ENCODE measurements at regions not wholly inside any gene's neighbourhood (a gene's known extent, or its start where the extent isn't known, plus 50 kb on each side); places are given as distances from the start of the nearest gene placed in this dataset.
"Not testable (repeated sequence)": the region's sequence is repeated elsewhere in the genome, so short reads cannot be mapped to it uniquely, and the experiment has no call there.

DNA sequence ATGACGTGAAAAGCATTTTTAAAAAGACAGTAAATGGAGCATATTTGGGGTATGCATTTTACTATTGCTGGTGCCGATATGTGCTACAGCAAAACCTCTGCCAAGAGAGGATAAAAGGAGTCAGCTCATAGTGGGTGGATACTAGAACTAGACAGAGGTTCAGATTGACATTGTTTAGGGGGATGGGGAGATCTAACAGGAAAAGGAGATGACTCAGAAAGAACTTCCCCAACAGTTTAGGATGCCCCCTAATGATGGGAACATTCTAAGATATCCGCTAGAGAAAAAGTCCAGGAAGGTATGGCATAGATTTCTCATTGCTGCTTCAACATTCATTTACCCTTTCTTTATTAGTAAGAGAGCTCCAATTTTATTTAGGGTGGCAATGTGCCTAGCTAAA is 110.5 kb upstream of the CLEC14A start:
- POLR2A ChIA-PET, result no interaction called here
- H3K27me3 Mint-ChIP-seq, result peaks cover 0 to 28% (median 0%) of the 10 kb centered on the region in 5 donors

DNA sequence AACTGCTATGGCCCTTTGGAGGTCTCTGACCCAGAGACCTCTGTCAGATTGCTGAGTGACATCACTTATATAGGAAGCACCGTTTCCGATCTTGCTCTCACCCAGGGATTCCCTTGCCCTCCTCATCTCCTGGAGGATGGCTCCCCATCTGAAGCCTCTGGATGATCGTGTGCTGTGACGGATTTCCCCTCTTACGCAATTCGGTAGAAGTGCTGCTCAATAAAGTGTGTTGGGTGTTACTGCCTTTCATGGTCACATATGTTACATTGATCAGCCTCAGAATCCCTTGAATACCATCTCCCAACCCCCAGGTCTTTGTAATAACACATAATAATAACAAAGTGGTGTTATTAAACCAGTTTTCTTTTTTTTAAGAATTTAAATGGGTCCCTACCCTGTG is 107.3 kb upstream of the CLEC14A start:
- DNase-seq, result no peak
- ChIA-PET CTCF (no interaction called here), POLR2A (no interaction called here)
- intact Hi-C loops (cut with micrococcal nuclease), result no loop called here
- no peak for ATAC-seq
- no peak overlapping the region for H3K27ac ChIP-seq (ENCODE audit: low read depth, low read length)
- H3K27me3 ChIP-seq (ENCODE audit: control insufficient read depth in 2 of 2, insufficient read depth in 2 of 2, low read length in 2 of 2), result no peaks in the 10 kb centered on the region
- no peak overlapping the region for H3K27ac Mint-ChIP-seq
- H3K36me3 Mint-ChIP-seq, result no peaks in the 10 kb centered on the region
- no peaks in the 10 kb centered on the region for H3K36me3 ChIP-seq (ENCODE audit: control insufficient read depth in 2 of 3, insufficient read depth in 3 of 3, low read length in 3 of 3)
- H3K4me3 ChIP-seq (ENCODE audit: low read length), result no peak overlapping the region
- H3K27me3 Mint-ChIP-seq, result peaks cover 0 to 19% (median 0%) of the 10 kb centered on the region in 5 donors
- H3K4me1 Mint-ChIP-seq, result no peaks in the 10 kb centered on the region
- no peaks in the 10 kb centered on the region for H3K9me3 ChIP-seq (ENCODE audit: control insufficient read depth in 2 of 3, low read length in 3 of 3)
- H3K4me3 Mint-ChIP-seq, result no peak overlapping the region
- no peaks in the 10 kb centered on the region for H3K4me1 ChIP-seq (ENCODE audit: control insufficient read depth in 2 of 2, insufficient read depth in 2 of 2, low read length in 2 of 2)
- peaks cover 0 to 3% (median 0%) of the 10 kb centered on the region in 11 donors for H3K9me3 Mint-ChIP-seq

More for the DNA sequence above, 110.5 kb upstream of the CLEC14A start:
- no peak overlapping the region for H3K27ac Mint-ChIP-seq
- H3K4me1 ChIP-seq (ENCODE audit: control insufficient read depth in 2 of 2, insufficient read depth in 2 of 2, low read length in 2 of 2), result no peaks in the 10 kb centered on the region
- H3K9me3 Mint-ChIP-seq, result peaks cover 0 to 3% (median 0%) of the 10 kb centered on the region in 11 donors
- intact Hi-C loops (cut with micrococcal nuclease), result no loop called here
- no peak overlapping the region for H3K27ac ChIP-seq (ENCODE audit: low read depth, low read length)
- no peak overlapping the region for H3K4me3 ChIP-seq (ENCODE audit: low read length)
- no peaks in the 10 kb centered on the region for H3K4me1 Mint-ChIP-seq
- CTCF ChIA-PET, result no interaction called here
- no peak overlapping the region for H3K4me3 Mint-ChIP-seq
- no peaks in the 10 kb centered on the region for H3K36me3 ChIP-seq (ENCODE audit: control insufficient read depth in 2 of 3, insufficient read depth in 3 of 3, low read length in 3 of 3)
- no peak for ATAC-seq
- no peaks in the 10 kb centered on the region for H3K27me3 ChIP-seq (ENCODE audit: control insufficient read depth in 2 of 2, insufficient read depth in 2 of 2, low read length in 2 of 2)
- no peaks in the 10 kb centered on the region for H3K36me3 Mint-ChIP-seq
- no peak for DNase-seq
- no peaks in the 10 kb centered on the region for H3K9me3 ChIP-seq (ENCODE audit: control insufficient read depth in 2 of 3, low read length in 3 of 3)

DNA sequence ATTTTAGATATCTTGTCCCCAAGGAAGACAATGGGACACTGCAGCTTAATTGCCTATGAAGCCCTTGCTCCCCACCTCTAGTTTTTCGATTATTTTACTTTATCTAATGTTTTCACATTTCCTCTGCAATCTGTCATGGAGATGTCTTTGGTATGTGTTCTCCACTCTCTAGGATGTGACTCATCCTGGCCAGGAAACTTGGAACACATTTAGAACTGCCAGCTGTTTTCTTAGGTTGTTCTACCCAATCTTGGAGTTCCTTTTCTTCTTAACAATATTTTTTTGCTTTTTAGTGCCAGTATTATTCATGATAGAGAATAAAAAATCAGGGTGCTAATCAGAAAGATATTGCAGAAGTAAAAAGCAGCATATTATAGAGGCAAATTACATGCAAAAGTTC is 101.7 kb upstream of the CLEC14A start:
- no peak for DNase-seq
- ATAC-seq, result no peak
- intact Hi-C loops (cut with micrococcal nuclease), result no loop called here
- H3K9me3 ChIP-seq (ENCODE audit: control insufficient read depth in 2 of 3, low read length in 3 of 3), result no peaks in the 10 kb centered on the region
- no peaks in the 10 kb centered on the region for H3K36me3 Mint-ChIP-seq
- H3K27me3 ChIP-seq (ENCODE audit: control insufficient read depth in 2 of 2, insufficient read depth in 2 of 2, low read length in 2 of 2), result no peaks in the 10 kb centered on the region
- CTCF ChIA-PET, result no interaction called here
- no peak overlapping the region for H3K4me3 ChIP-seq (ENCODE audit: low read length)
- peaks cover 0 to 11% (median 0%) of the 10 kb centered on the region in 5 donors for H3K27me3 Mint-ChIP-seq
- no peak overlapping the region for H3K4me3 Mint-ChIP-seq
- no peaks in the 10 kb centered on the region for H3K4me1 ChIP-seq (ENCODE audit: control insufficient read depth in 2 of 2, insufficient read depth in 2 of 2, low read length in 2 of 2)
- H3K27ac Mint-ChIP-seq, result no peak overlapping the region
- POLR2A ChIA-PET, result no interaction called here
- H3K4me1 Mint-ChIP-seq, result no peaks in the 10 kb centered on the region
- H3K27ac ChIP-seq (ENCODE audit: low read depth, low read length), result no peak overlapping the region
- no peaks in the 10 kb centered on the region for H3K36me3 ChIP-seq (ENCODE audit: control insufficient read depth in 2 of 3, insufficient read depth in 3 of 3, low read length in 3 of 3)
- H3K9me3 Mint-ChIP-seq, result peaks cover 0 to 27% (median 3%) of the 10 kb centered on the region in 11 donors

DNA sequence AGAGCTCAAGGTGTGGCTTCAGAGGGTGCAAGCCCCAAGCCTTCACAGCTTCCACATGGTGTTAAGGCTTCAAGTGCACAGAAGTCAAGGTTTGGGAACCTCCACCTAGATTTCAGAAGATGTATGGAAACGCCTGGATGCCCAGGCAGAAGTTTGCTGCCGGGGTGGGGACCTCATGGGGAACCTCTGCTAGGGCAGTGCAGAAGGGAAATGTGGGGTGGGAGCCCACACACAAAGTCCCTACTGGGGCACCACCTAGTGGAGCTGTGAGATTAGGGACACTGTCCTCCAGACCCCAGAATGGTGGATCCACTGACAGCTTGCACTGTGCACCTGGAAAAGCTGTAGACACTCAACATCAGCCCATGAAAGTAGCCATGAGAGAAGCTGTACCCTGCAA is 99.6 kb upstream of the CLEC14A start:
- H3K9me3 Mint-ChIP-seq, result peaks cover 0 to 27% (median 3%) of the 10 kb centered on the region in 11 donors
- H3K27me3 ChIP-seq (ENCODE audit: control insufficient read depth in 2 of 2, insufficient read depth in 2 of 2, low read length in 2 of 2); ATAC-seq; POLR2A ChIA-PET; H3K4me3 ChIP-seq (ENCODE audit: low read length); H3K4me3 Mint-ChIP-seq; H3K27me3 Mint-ChIP-seq; intact Hi-C loops (cut with micrococcal nuclease); H3K27ac ChIP-seq (ENCODE audit: low read depth, low read length); H3K9me3 ChIP-seq (ENCODE audit: control insufficient read depth in 2 of 3, low read length in 3 of 3); H3K4me1 ChIP-seq (ENCODE audit: control insufficient read depth in 2 of 2, insufficient read depth in 2 of 2, low read length in 2 of 2); H3K36me3 Mint-ChIP-seq; H3K27ac Mint-ChIP-seq; DNase-seq; H3K36me3 ChIP-seq (ENCODE audit: control insufficient read depth in 2 of 3, insufficient read depth in 3 of 3, low read length in 3 of 3); H3K4me1 Mint-ChIP-seq: not testable (repeated sequence)
- CTCF ChIA-PET, result interaction anchor here (0.6 kb wide), 1 partner anchor 743 kb away, joined by 3 read pairs; no protein-coding TSS in a partner anchor

GRCh38 chr14:38350102-38350501 is 94.2 kb upstream of the CLEC14A start:
- intact Hi-C loops (cut with micrococcal nuclease), result no loop called here
- H3K27ac Mint-ChIP-seq, result no peak overlapping the region
- no peak overlapping the region for H3K4me3 Mint-ChIP-seq
- Histone ChIP-seq H3K36me3 (ENCODE audit: control insufficient read depth in 2 of 3, insufficient read depth in 3 of 3, low read length in 3 of 3) (no peaks in the 10 kb centered on the region), H3K27me3 (ENCODE audit: control insufficient read depth in 2 of 2, insufficient read depth in 2 of 2, low read length in 2 of 2) (no peaks in the 10 kb centered on the region), H3K9me3 (ENCODE audit: control insufficient read depth in 2 of 3, low read length in 3 of 3) (no peaks in the 10 kb centered on the region), H3K27ac (ENCODE audit: low read depth, low read length) (no peak overlapping the region), H3K4me3 (ENCODE audit: low read length) (no peak overlapping the region), H3K4me1 (ENCODE audit: control insufficient read depth in 2 of 2, insufficient read depth in 2 of 2, low read length in 2 of 2) (no peaks in the 10 kb centered on the region)
- POLR2A ChIA-PET, result no interaction called here
- peaks cover 0 to 17% (median 7%) of the 10 kb centered on the region in 11 donors for H3K9me3 Mint-ChIP-seq
- H3K27me3 Mint-ChIP-seq, result peaks cover 0 to 15% (median 0%) of the 10 kb centered on the region in 5 donors
- DNase-seq, result no peak
- CTCF ChIA-PET, result no interaction called here
- no peaks in the 10 kb centered on the region for H3K36me3 Mint-ChIP-seq
- no peaks in the 10 kb centered on the region for H3K4me1 Mint-ChIP-seq
- no peak for ATAC-seq

DNA sequence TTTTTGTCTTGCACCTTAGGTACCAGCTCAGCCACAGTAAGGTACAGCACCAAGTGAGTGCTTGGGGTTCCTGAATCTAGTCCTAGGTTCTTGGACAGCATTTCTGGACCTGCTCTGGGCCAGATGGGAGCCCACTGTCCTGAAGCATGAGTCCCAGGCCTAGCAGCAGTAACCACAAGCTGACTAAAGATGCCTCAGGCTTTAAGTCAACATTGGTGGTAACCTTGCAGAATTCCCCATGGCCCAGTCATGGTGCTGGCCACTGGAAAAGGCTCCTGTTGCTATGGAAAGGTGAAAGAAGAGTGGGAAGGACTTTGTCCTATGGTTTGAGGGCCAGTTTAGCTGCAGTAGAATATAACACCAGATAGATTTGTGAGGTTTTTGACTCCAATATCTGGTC is 86.9 kb upstream of the CLEC14A start:
- no peak for ATAC-seq
- Mint-ChIP-seq H3K27me3 (peaks cover 0 to 34% (median 3%) of the 10 kb centered on the region in 5 donors), H3K36me3 (no peaks in the 10 kb centered on the region), H3K4me1 (no peaks in the 10 kb centered on the region), H3K4me3 (no peak overlapping the region), H3K9me3 (peaks cover 0 to 10% (median 0%) of the 10 kb centered on the region in 11 donors), H3K27ac (no peak overlapping the region)
- H3K27me3 ChIP-seq (ENCODE audit: control insufficient read depth in 2 of 2, insufficient read depth in 2 of 2, low read length in 2 of 2), result no peaks in the 10 kb centered on the region
- H3K9me3 ChIP-seq (ENCODE audit: control insufficient read depth in 2 of 3, low read length in 3 of 3), result no peaks in the 10 kb centered on the region
- CTCF ChIA-PET, result no interaction called here
- POLR2A ChIA-PET, result no interaction called here
- H3K36me3 ChIP-seq (ENCODE audit: control insufficient read depth in 2 of 3, insufficient read depth in 3 of 3, low read length in 3 of 3), result no peaks in the 10 kb centered on the region
- no peak overlapping the region for H3K4me3 ChIP-seq (ENCODE audit: low read length)
- no peak overlapping the region for H3K27ac ChIP-seq (ENCODE audit: low read depth, low read length)
- no peak for DNase-seq
- no peaks in the 10 kb centered on the region for H3K4me1 ChIP-seq (ENCODE audit: control insufficient read depth in 2 of 2, insufficient read depth in 2 of 2, low read length in 2 of 2)
- intact Hi-C loops (cut with micrococcal nuclease), result no loop called here

DNA sequence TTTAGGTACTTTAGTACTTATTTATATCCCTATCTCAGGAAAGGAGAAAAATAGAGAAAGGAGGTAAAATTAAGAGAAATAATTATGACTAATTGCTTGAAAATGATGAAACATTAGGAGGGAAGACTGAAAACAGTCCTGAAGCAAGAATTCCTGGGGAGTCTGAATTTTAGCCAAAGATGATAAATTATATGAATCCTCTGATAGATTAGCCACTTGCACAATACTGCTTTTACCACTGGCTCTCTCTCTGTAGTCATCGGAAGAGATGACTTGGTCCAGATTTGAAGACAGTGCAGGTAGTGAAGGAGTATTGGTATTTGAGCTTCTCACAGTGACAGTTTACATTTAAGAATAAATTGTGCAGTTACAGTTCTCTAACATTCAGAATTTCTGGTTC is 83.8 kb upstream of the CLEC14A start:
- ChIA-PET CTCF (interaction anchor here (0.6 kb wide), 1 partner anchor 464 kb away, joined by 3 read pairs; no protein-coding TSS in a partner anchor), POLR2A (no interaction called here)
- H3K4me1 ChIP-seq (ENCODE audit: control insufficient read depth in 2 of 2, insufficient read depth in 2 of 2, low read length in 2 of 2), result no peaks in the 10 kb centered on the region
- no peaks in the 10 kb centered on the region for H3K9me3 ChIP-seq (ENCODE audit: control insufficient read depth in 2 of 3, low read length in 3 of 3)
- H3K4me3 Mint-ChIP-seq, result no peak overlapping the region
- intact Hi-C loops (cut with micrococcal nuclease), result no loop called here
- H3K27ac ChIP-seq (ENCODE audit: low read depth, low read length), result no peak overlapping the region
- H3K27me3 ChIP-seq (ENCODE audit: control insufficient read depth in 2 of 2, insufficient read depth in 2 of 2, low read length in 2 of 2), result no peaks in the 10 kb centered on the region
- DNase-seq (no peak), ATAC-seq (no peak)
- no peaks in the 10 kb centered on the region for H3K36me3 Mint-ChIP-seq
- no peak overlapping the region for H3K27ac Mint-ChIP-seq
- peaks cover 0 to 20% (median 3%) of the 10 kb centered on the region in 5 donors for H3K27me3 Mint-ChIP-seq
- H3K36me3 ChIP-seq (ENCODE audit: control insufficient read depth in 2 of 3, insufficient read depth in 3 of 3, low read length in 3 of 3), result no peaks in the 10 kb centered on the region
- H3K4me3 ChIP-seq (ENCODE audit: low read length), result no peak overlapping the region
- no peaks in the 10 kb centered on the region for H3K4me1 Mint-ChIP-seq
- peaks cover 0 to 3% (median 0%) of the 10 kb centered on the region in 11 donors for H3K9me3 Mint-ChIP-seq
